ENCODE measurements at regions not wholly inside any gene's neighbourhood (a gene's known extent, or its start where the extent isn't known, plus 50 kb on each side); places are given as distances from the start of the nearest gene placed in this dataset.

GRCh38 chr21:8993943-8994639 lies 1527.3 kb upstream of the TPTE start:
- no peak for TF ChIP-seq CTCF (conservative IDR thresholded peaks at IDR 0.05; ENCODE audit: low read length)
- no peak for TF ChIP-seq EZH2phosphoT487 (IDR thresholded peaks at IDR 0.05; ENCODE audit: borderline replicate concordance, low read depth, low read length)
